ENCODE measurements at regions not wholly inside any gene's neighbourhood (a gene's known extent, or its start where the extent isn't known, plus 50 kb on each side); places are given as distances from the start of the nearest gene placed in this dataset.
"Not testable (repeated sequence)": the region's sequence is repeated elsewhere in the genome, so short reads cannot be mapped to it uniquely, and the experiment has no call there.

DNA sequence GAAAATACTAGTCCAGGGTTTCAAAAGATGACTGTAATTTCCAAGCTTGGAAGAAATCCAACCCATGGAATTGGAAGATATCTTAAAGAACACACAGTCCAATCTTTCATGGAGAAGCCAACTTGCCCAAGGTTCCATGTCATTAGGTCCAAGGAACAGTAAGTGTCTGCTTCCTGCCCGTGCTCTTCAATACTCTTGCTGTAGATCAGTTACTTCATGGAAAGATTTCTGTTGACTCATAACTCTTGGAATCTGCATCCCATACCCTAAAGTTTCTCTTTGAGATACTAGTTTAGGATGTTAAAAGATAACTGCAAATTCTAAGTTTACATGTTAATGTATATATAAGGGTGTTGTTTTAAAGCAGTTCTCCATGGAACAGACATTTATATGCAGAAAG is 127.9 kb upstream of the SLC13A1 start:
- DNase-seq (ENCODE audit: insufficient read length, low spot score) = no peak
- FAIRE-seq = no peak

DNA sequence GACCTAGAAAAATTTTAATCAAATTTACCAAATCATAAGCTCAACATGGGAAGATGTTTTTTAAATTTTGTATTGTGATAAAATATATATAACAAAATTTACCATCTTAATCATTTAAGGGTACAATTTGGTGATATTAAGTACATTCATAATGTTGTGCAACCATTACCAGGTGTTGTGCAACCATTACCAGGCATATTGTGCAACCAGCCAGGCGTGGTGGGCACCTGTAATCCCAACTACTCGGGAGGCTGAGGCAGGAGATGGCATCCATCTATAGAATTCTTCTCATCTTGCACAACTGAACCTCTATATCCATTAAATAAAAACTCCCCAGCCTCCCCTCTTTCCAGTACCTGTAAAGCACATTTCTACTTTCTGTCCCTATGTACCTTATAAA is 124.5 kb upstream of the SLC13A1 start:
- DNase-seq (ENCODE audit: insufficient read length, low spot score) = no peak
- no peak for FAIRE-seq

- FAIRE-seq = no peak
Observed at GRCh38 chr7:123323689-123324088, 123.9 kb upstream of the SLC13A1 start.

GRCh38 chr7:123321578-123321977 is 121.8 kb upstream of the SLC13A1 start:
- FAIRE-seq; DNase-seq (ENCODE audit: insufficient read length, low spot score): not testable (repeated sequence)

More at GRCh38 chr7:123323689-123324088, 123.9 kb upstream of the SLC13A1 start:
- no peak for DNase-seq (ENCODE audit: insufficient read length, low spot score)

DNA sequence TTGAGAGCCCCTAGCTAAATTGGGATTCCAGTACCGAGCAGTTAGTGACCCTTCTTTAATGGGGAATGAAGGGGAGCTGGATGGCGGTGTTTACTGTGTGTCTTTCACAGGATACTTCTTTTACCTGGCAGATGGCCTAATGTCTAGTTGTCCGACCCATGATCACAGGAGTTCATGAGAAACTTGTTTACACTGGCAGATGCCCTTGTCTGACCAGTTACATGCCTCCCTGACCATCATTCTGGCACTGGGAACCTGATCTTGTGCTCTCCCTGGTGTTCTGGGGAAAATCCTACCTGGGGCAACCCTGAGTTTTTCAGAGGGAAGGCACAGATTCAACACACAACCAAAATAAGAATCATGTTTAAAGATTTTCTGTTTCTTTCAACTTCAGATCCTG is 120.1 kb upstream of the SLC13A1 start:
- no peak for FAIRE-seq
- no peak for DNase-seq (ENCODE audit: insufficient read length, low spot score)

DNA sequence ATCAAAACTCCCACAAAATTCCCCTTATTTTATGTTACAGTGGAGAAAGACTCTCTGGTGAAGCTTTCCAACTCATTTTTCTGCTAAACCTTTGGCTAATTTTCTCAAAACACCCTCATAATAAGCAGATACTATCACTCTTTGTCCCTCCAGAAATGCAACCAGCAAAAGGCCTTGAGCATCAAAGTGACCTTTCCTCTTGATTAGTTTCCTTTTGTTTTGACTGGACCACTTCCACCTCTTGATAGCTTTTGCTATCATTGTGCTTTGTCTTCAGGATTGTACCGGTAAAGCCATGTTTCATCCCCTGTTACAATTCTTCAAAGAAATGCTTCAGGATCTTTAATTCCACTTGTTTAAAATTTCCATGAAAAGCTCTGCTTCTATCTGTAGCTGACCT is 115.1 kb upstream of the SLC13A1 start:
- DNase-seq (ENCODE audit: insufficient read length, low spot score) = no peak
- FAIRE-seq = no peak

GRCh38 chr7:123308254-123308951 is 108.6 kb upstream of the SLC13A1 start:
- DNase-seq (ENCODE audit: insufficient read length, low spot score) (no peak), FAIRE-seq (no peak)

GRCh38 chr7:123305840-123306375 is 106.1 kb upstream of the SLC13A1 start:
- no peak for FAIRE-seq
- no peak for DNase-seq (ENCODE audit: insufficient read length, low spot score)

- DNase-seq (ENCODE audit: insufficient read length, low spot score) = no peak
Observed at GRCh38 chr7:123303926-123304325, 104.2 kb upstream of the SLC13A1 start.

GRCh38 chr7:123296965-123297364 is 97.2 kb upstream of the SLC13A1 start:
- no peak for FAIRE-seq
- DNase-seq (ENCODE audit: insufficient read length, low spot score) = no peak

More at GRCh38 chr7:123303926-123304325, 104.2 kb upstream of the SLC13A1 start:
- no peak for FAIRE-seq

GRCh38 chr7:123293710-123294109 is 93.9 kb upstream of the SLC13A1 start:
- FAIRE-seq = no peak
- no peak for DNase-seq (ENCODE audit: insufficient read length, low spot score)

- FAIRE-seq (no peak), DNase-seq (ENCODE audit: insufficient read length, low spot score) (no peak)
Observed at GRCh38 chr7:123292227-123292626, 92.5 kb upstream of the SLC13A1 start.

GRCh38 chr7:123289200-123289599 is 89.4 kb upstream of the SLC13A1 start:
- DNase-seq (ENCODE audit: insufficient read length, low spot score) = no peak
- FAIRE-seq = no peak

DNA sequence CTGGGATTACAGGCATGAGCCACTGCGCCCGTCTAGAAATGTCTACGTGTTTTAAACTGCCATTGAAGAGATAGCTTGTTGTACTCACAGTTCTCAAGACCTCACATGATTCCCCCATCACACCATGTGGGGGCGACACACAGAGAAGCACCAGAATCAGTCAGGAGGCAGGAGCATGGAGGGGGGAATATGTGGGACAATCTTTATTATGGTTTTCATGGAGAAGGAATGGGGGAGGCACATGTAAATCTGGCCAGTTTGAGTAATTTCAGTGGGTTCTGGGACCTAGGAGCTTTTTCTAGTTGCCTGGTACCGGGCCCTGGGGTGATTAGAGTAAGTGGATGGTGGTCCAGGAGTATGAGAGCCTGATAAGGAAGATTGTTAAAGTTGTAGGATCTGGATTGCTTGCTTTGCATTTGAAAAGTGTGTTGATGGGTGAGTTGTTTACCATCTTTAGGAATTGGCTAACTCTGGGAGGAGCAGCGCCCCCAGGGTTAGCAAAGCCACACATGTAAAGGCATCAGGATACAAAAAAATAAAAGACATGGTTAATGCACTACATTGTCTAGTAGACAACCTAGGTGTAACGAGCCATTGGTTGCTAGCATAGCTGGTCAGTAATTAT is 85.4 kb upstream of the SLC13A1 start:
- DNase-seq (ENCODE audit: insufficient read length, low spot score) (no peak), FAIRE-seq (no peak)

- DNase-seq (ENCODE audit: insufficient read length, low spot score) (no peak), FAIRE-seq (no peak)
Observed at GRCh38 chr7:123283373-123283772, 83.6 kb upstream of the SLC13A1 start.

DNA sequence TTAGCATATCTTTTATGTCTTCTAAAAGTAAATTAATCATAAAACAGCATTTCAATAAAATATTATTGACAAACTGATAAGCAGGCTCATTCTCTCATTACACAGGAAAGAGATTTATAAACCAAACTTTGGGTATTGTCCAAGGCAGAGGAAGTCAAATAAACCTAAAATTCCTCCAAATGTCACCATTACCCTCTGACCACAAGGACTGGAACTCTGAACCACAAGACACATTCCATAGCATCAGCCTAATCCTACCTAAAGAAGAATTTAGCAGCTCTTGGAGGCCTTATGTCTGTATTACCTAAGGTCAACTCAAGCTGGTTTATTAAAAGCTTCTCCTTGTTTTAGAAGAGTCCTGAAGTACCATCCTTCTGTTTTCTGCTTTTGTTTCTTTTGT is 82.4 kb upstream of the SLC13A1 start:
- FAIRE-seq (no peak), DNase-seq (ENCODE audit: insufficient read length, low spot score) (no peak)

GRCh38 chr7:123279949-123280348 is 80.2 kb upstream of the SLC13A1 start:
- FAIRE-seq = no peak
- DNase-seq (ENCODE audit: insufficient read length, low spot score) = no peak

- FAIRE-seq (no peak), DNase-seq (ENCODE audit: insufficient read length, low spot score) (no peak)
Observed at GRCh38 chr7:123275036-123275753, 75.4 kb upstream of the SLC13A1 start.

GRCh38 chr7:123273185-123273584 is 73.4 kb upstream of the SLC13A1 start:
- DNase-seq (ENCODE audit: insufficient read length, low spot score) (no peak), FAIRE-seq (no peak)

DNA sequence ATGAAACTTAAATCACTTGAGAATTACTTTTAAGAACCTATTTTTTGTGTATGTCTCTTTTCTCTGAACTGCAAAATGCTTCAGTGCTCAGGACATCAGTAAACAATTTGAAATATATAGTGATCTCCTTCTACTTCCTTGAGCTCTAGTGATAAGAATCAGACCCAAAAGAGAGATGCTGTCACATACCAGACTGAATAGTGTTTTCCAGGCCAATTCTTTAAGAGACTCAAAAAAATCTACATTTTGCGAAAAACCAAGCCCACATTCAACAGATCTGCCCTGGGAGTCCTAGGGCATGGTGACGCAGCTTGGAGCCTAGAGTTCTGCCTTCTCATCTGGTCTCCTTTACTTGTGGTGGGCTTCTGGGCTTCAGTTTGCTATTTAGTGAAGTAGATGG is 72.1 kb upstream of the SLC13A1 start:
- DNase-seq (ENCODE audit: insufficient read length, low spot score) (no peak), FAIRE-seq (no peak)

DNA sequence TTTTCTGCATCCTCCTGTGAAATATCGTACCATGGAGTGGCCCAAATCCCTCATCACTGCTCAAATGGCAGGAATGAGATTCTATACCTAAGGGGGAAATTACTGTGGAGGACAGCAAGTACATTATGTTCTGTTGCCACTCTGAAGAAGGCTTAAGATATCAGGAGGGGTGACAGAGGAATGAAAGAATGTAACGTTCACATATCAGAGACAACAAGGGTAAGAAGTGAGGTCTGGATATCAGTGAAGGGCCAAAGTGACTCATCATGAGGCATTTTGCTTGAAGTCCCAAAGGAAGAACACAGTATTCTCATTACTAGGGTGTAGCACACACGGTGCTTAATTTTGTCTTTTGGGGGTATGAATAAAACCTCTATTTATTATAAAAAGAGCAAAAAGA is 71.5 kb upstream of the SLC13A1 start:
- DNase-seq (ENCODE audit: insufficient read length, low spot score) (no peak), FAIRE-seq (no peak)

GRCh38 chr7:123270570-123270969 is 70.8 kb upstream of the SLC13A1 start:
- no peak for FAIRE-seq

More at GRCh38 chr7:123270570-123270969, 70.8 kb upstream of the SLC13A1 start:
- no peak for DNase-seq (ENCODE audit: insufficient read length, low spot score)
